Stomach (tissue), 4 donors: ENCODE measurements at regions not wholly inside any gene's neighbourhood (a gene's known extent, or its start where the extent isn't known, plus 50 kb on each side); places are given as distances from the start of the nearest gene placed in this dataset.

Source experiments
- CTCF ChIP-seq, 7 experiments: fragments of 450-650 bp in 4 of 7; fragments of 200-600 bp in 3 of 7; sonication (generic) in 3 of 7; IDR thresholded peaks; one replicate each; pipeline ENCODE4 v1.5.1; 2016 to 2019; ENCODE audit warnings: antibody characterized with exemption in 7 of 7, control low read depth in 2 of 7, mild to moderate bottlenecking in 1 of 7
- POLR2A ChIP-seq, 4 donors: fragments of 450-650 bp; IDR thresholded peaks; one replicate each; pipeline ENCODE4 v1.6.1; 2016; ENCODE audit warnings: antibody characterized with exemption in 4 of 4, control low read depth in 2 of 4, mild to moderate bottlenecking in 1 of 4, moderate library complexity in 1 of 4
- POLR2AphosphoS5 ChIP-seq, 3 donors: sonication (generic); formaldehyde crosslinking; IDR thresholded peaks; one replicate each; pipeline ENCODE4 v1.6.1; 2016; ENCODE audit warnings: antibody characterized with exemption in 3 of 3

GRCh38 chr5:82784521-82784920 is 292.7 kb downstream of the TMEM167A start:
- no peak for TF ChIP-seq CTCF (IDR thresholded peaks at IDR 0.05)
- no peak for TF ChIP-seq POLR2A (IDR thresholded peaks at IDR 0.05)
- no peak for TF ChIP-seq POLR2AphosphoS5 (IDR thresholded peaks at IDR 0.05)
